Hepatocyte (in vitro differentiated cells): ENCODE measurements at regions not wholly inside any gene's neighbourhood (a gene's known extent, or its start where the extent isn't known, plus 50 kb on each side); places are given as distances from the start of the nearest gene placed in this dataset.
"Not testable (repeated sequence)": the region's sequence is repeated elsewhere in the genome, so short reads cannot be mapped to it uniquely, and the experiment has no call there.

Experiments
- DNase-seq: peaks from one replicate; pipeline ENCODE4 v3.0.0-alpha.2; 2016; ENCODE audit warnings: low spot score
- H2AFZ ChIP-seq: fragments of 200-600 bp; sonication (generic); 2 replicates; pipeline ENCODE4 v1.6.0; 2016; ENCODE audit warnings: antibody characterized with exemption, mild to moderate bottlenecking
- H3K27ac ChIP-seq: fragments of 200-600 bp; sonication (generic); 2 replicates; pipeline ENCODE4 v1.5.1; 2016; ENCODE audit warnings: mild to moderate bottlenecking
- H3K27me3 ChIP-seq: fragments of 200-600 bp; sonication (generic); 2 replicates; pipeline ENCODE4 v1.6.1; 2016
- H3K36me3 ChIP-seq: fragments of 200-600 bp; sonication (generic); replicated peaks from 2 replicates; pipeline ENCODE4 v1.5.1; 2016; ENCODE audit warnings: low read depth; ENCODE audit not compliant: insufficient read depth
- H3K4me1 ChIP-seq: fragments of 200-600 bp; sonication (generic); 2 replicates; pipeline ENCODE4 v1.5.1; 2016; ENCODE audit warnings: mild to moderate bottlenecking, moderate library complexity; ENCODE audit not compliant: insufficient read depth
- H3K4me2 ChIP-seq: fragments of 200-600 bp; sonication (generic); 2 replicates; pipeline ENCODE4 v1.6.0; 2016
- H3K4me3 ChIP-seq: fragments of 200-600 bp; sonication (generic); 2 replicates; pipeline ENCODE4 v1.5.1; 2016; ENCODE audit warnings: mild to moderate bottlenecking
- H3K79me2 ChIP-seq: fragments of 200-600 bp; sonication (generic); 2 replicates; pipeline ENCODE4 v1.6.0; 2017; ENCODE audit warnings: mild to moderate bottlenecking
- H3K9me2 ChIP-seq: fragments of 200-600 bp; sonication (generic); replicated peaks from 2 replicates; pipeline ENCODE4 v1.6.0; 2017; ENCODE audit warnings: mild to moderate bottlenecking; ENCODE audit not compliant: insufficient read depth
- H3K9me3 ChIP-seq: fragments of 200-600 bp; sonication (generic); 2 replicates; pipeline ENCODE4 v1.5.1; 2016; ENCODE audit warnings: low read depth, mild to moderate bottlenecking
- H4K20me1 ChIP-seq: fragments of 200-600 bp; sonication (generic); 2 replicates; pipeline ENCODE4 v1.6.0; 2016; ENCODE audit warnings: mild to moderate bottlenecking; ENCODE audit not compliant: insufficient read depth, poor library complexity, severe bottlenecking
- CTCF ChIP-seq: fragments of 200-600 bp; sonication (generic); IDR thresholded peaks from 2 replicates; pipeline ENCODE4 v1.5.1; 2016; ENCODE audit warnings: antibody characterized with exemption, mild to moderate bottlenecking; ENCODE audit not compliant: poor library complexity
- EZH2 ChIP-seq: fragments of 200-600 bp; sonication (generic); IDR thresholded peaks from 2 replicates; pipeline ENCODE4 v1.6.1; 2016; ENCODE audit warnings: antibody characterized with exemption, mild to moderate bottlenecking, borderline replicate concordance
- EZH2phosphoT487 ChIP-seq: fragments of 200-600 bp; sonication (generic); IDR thresholded peaks from one replicate; pipeline ENCODE4 v1.6.1; 2018; ENCODE audit warnings: antibody characterized with exemption, mild to moderate bottlenecking, low read depth, moderate library complexity; ENCODE audit not compliant: unreplicated experiment, severe bottlenecking
- WGBS: methylation state at CpG from one replicate; pipeline ENCODE4 v1.1.6; 2016; ENCODE audit warnings: low lambda C conversion rate; ENCODE audit errors: missing lambda C conversion rate; 5-methylcytosine and 5-hydroxymethylcytosine counted together

GRCh38 chr2:126952216-126952615, 53.5 kb downstream of the TEX51 start:
- no peaks in the 10 kb centered on the region for H3K36me3 ChIP-seq

GRCh38 chr2:126953483-126953882, 54.8 kb downstream of the TEX51 start:
- Histone ChIP-seq H3K27me3 (no peaks in the 10 kb centered on the region), H3K9me2 (no peaks in the 10 kb centered on the region), H3K4me3 (no peak overlapping the region), H2AFZ (no peak overlapping the region), H4K20me1 (no peaks in the 10 kb centered on the region), H3K27ac (peak overlapping the region; percentile 14), H3K9me3 (no peaks in the 10 kb centered on the region), H3K36me3 (no peaks in the 10 kb centered on the region), H3K4me1 (peaks cover 6% of the 10 kb centered on the region), H3K79me2 (no peaks in the 10 kb centered on the region), H3K4me2 (no peak overlapping the region)
- no peak for TF ChIP-seq EZH2phosphoT487
- TF ChIP-seq EZH2: no peak
- no peak for TF ChIP-seq CTCF
- no peak for DNase-seq
- 26% methylated on average over 2 of the region's 2 CpGs for WGBS

More at GRCh38 chr2:126952216-126952615, 53.5 kb downstream of the TEX51 start:
- H3K27me3 ChIP-seq: no peaks in the 10 kb centered on the region
- H3K27ac ChIP-seq: no peak overlapping the region
- H4K20me1 ChIP-seq: no peaks in the 10 kb centered on the region
- no peaks in the 10 kb centered on the region for H3K79me2 ChIP-seq
- H2AFZ ChIP-seq: no peak overlapping the region
- WGBS: 70% methylated on average over 1 of the region's 1 CpG
- TF ChIP-seq CTCF (no peak), EZH2 (no peak), EZH2phosphoT487 (no peak)
- peaks cover 7% of the 10 kb centered on the region for H3K4me1 ChIP-seq
- no peak for DNase-seq
- no peaks in the 10 kb centered on the region for H3K9me2 ChIP-seq
- no peak overlapping the region for H3K4me2 ChIP-seq
- no peak overlapping the region for H3K4me3 ChIP-seq
- H3K9me3 ChIP-seq: no peaks in the 10 kb centered on the region

- whole genome bisulfite sequencing: 86% methylated on average over 1 of the region's 1 CpG
- no peak overlapping the region for H2AFZ ChIP-seq
- H3K9me2 ChIP-seq: no peaks in the 10 kb centered on the region
- no peaks in the 10 kb centered on the region for H3K36me3 ChIP-seq
- no peak for DNase-seq
- no peak overlapping the region for H3K4me2 ChIP-seq
- H3K79me2 ChIP-seq: no peaks in the 10 kb centered on the region
- H3K27ac ChIP-seq: no peak overlapping the region
- no peaks in the 10 kb centered on the region for H3K9me3 ChIP-seq
- H4K20me1 ChIP-seq: no peaks in the 10 kb centered on the region
- no peak for TF ChIP-seq CTCF
- TF ChIP-seq EZH2: no peak
- no peak for TF ChIP-seq EZH2phosphoT487
- H3K4me3 ChIP-seq: no peak overlapping the region
- peaks cover 6% of the 10 kb centered on the region for H3K4me1 ChIP-seq
- no peaks in the 10 kb centered on the region for H3K27me3 ChIP-seq
Measured at GRCh38 chr2:126954831-126955230, 56.1 kb downstream of the TEX51 start.

- H3K27me3 ChIP-seq, H3K4me1 ChIP-seq, H2AFZ ChIP-seq, H3K36me3 ChIP-seq, H3K79me2 ChIP-seq, H4K20me1 ChIP-seq, DNase-seq, H3K9me3 ChIP-seq, H3K4me3 ChIP-seq, H3K9me2 ChIP-seq, H3K4me2 ChIP-seq, H3K27ac ChIP-seq: not testable (repeated sequence)
- 28% methylated on average over 4 of the region's 4 CpGs for WGBS
Measured at GRCh38 chr2:126956773-126957172, 58.1 kb downstream of the TEX51 start.
